Astrocyte (in vitro differentiated cells and primary cell): ENCODE measurements at regions not wholly inside any gene's neighbourhood (a gene's known extent, or its start where the extent isn't known, plus 50 kb on each side); places are given as distances from the start of the nearest gene placed in this dataset.

Experiments
- DNase-seq: peaks from one replicate; pipeline ENCODE4 v3.0.0-alpha.2; 2010; ENCODE audit warnings: low read depth
- FAIRE-seq: peaks from 2 replicates; lab custom pipeline; 2011; peaks lifted over from hg19 to GRCh38; lab: Jason Lieb, UNC
- H2AFZ ChIP-seq: 2 replicates; pipeline ENCODE4 v1.6.0; 2012; ENCODE audit warnings: low read depth, low read length, inconsistent platforms
- H3K27ac ChIP-seq: 2 replicates; pipeline ENCODE4 v1.5.1; 2011; ENCODE audit warnings: low read depth, low read length, inconsistent platforms
- H3K27me3 ChIP-seq: 2 replicates; pipeline ENCODE4 v1.6.0; 2011; ENCODE audit warnings: low read length, inconsistent platforms; ENCODE audit not compliant: insufficient read depth
- H3K36me3 ChIP-seq: 2 replicates; pipeline ENCODE4 v1.5.1; 2011; ENCODE audit warnings: low read length, inconsistent platforms; ENCODE audit not compliant: insufficient read depth
- H3K4me1 ChIP-seq: 2 replicates; pipeline ENCODE4 v1.5.1; 2011; ENCODE audit warnings: low read length, inconsistent platforms; ENCODE audit not compliant: insufficient read depth
- H3K4me2 ChIP-seq: 2 replicates; pipeline ENCODE4 v1.6.0; 2012; ENCODE audit warnings: low read length, inconsistent platforms
- H3K4me3 ChIP-seq: 2 replicates; pipeline ENCODE4 v1.5.1; 2011; ENCODE audit warnings: low read depth, mild to moderate bottlenecking, low read length, inconsistent platforms; ENCODE audit not compliant: insufficient read depth
- H3K79me2 ChIP-seq: 2 replicates; pipeline ENCODE4 v1.6.0; 2012; ENCODE audit warnings: mild to moderate bottlenecking, low read length, inconsistent platforms; ENCODE audit not compliant: insufficient read depth
- H3K9ac ChIP-seq: 2 replicates; pipeline ENCODE4 v1.6.0; 2012; ENCODE audit warnings: mild to moderate bottlenecking, low read length, inconsistent platforms
- H3K9me3 ChIP-seq: 2 replicates; pipeline ENCODE4 v1.5.1; 2012; ENCODE audit warnings: low read depth, mild to moderate bottlenecking, low read length, inconsistent platforms; ENCODE audit not compliant: insufficient read depth
- H4K20me1 ChIP-seq: 2 replicates; pipeline ENCODE4 v1.6.0; 2012; ENCODE audit warnings: low read length, inconsistent platforms; ENCODE audit not compliant: insufficient read depth
- H3K27ac Mint-ChIP-seq: one replicate; pipeline ENCODE4 v1.8.0; 2021; ENCODE audit warnings: mild to moderate bottlenecking, mixed read lengths; ENCODE audit not compliant: unreplicated experiment
- H3K27me3 Mint-ChIP-seq: one replicate; pipeline ENCODE4 v1.8.0; 2021; ENCODE audit warnings: low read depth, mixed read lengths; ENCODE audit not compliant: unreplicated experiment
- H3K36me3 Mint-ChIP-seq: one replicate; pipeline ENCODE4 v1.8.0; 2021; ENCODE audit warnings: low read depth, mixed read lengths; ENCODE audit not compliant: unreplicated experiment
- H3K4me1 Mint-ChIP-seq: one replicate; pipeline ENCODE4 v1.8.0; 2021; ENCODE audit warnings: low read depth, mixed read lengths; ENCODE audit not compliant: unreplicated experiment
- H3K4me3 Mint-ChIP-seq: one replicate; pipeline ENCODE4 v1.8.0; 2021; ENCODE audit warnings: mild to moderate bottlenecking, moderate library complexity, mixed read lengths; ENCODE audit not compliant: unreplicated experiment
- H3K9me3 Mint-ChIP-seq: one replicate; pipeline ENCODE4 v1.8.0; 2021; ENCODE audit warnings: mild to moderate bottlenecking, mixed read lengths; ENCODE audit not compliant: unreplicated experiment
- CTCF ChIP-seq: IDR thresholded peaks from 2 replicates; pipeline ENCODE4 v1.5.1; 2011; ENCODE audit warnings: low read depth, mild to moderate bottlenecking, inconsistent platforms, low read length, moderate library complexity; ENCODE audit not compliant: insufficient read depth
- EZH2 ChIP-seq: IDR thresholded peaks from 2 replicates; pipeline ENCODE4 v1.6.1; 2012; ENCODE audit warnings: mild to moderate bottlenecking, low read length, inconsistent platforms; ENCODE audit not compliant: insufficient read depth

GRCh38 chr4:13762130-13762529 lies 134.6 kb upstream of the BOD1L1 start:
- Histone ChIP-seq H3K9me3 (peaks cover 4% of the 10 kb centered on the region), H3K27me3 (no peaks in the 10 kb centered on the region), H3K79me2 (no peaks in the 10 kb centered on the region), H4K20me1 (no peaks in the 10 kb centered on the region), H3K4me3 (no peak overlapping the region), H2AFZ (no peak overlapping the region), H3K36me3 (no peaks in the 10 kb centered on the region), H3K4me1 (no peaks in the 10 kb centered on the region), H3K27ac (no peak overlapping the region), H3K9ac (no peak overlapping the region), H3K4me2 (no peak overlapping the region)
- Mint-ChIP-seq H3K36me3 (peaks cover 4% of the 10 kb centered on the region), H3K4me1 (no peaks in the 10 kb centered on the region), H3K9me3 (peaks cover 26% of the 10 kb centered on the region), H3K27ac (no peak overlapping the region), H3K4me3 (no peak overlapping the region), H3K27me3 (peaks cover 2% of the 10 kb centered on the region)
- FAIRE-seq: no peak
- TF ChIP-seq EZH2: no peak
- TF ChIP-seq CTCF: no peak
- DNase-seq: no peak

- Histone ChIP-seq H3K4me1 (no peaks in the 10 kb centered on the region), H3K27me3 (no peaks in the 10 kb centered on the region), H3K79me2 (no peaks in the 10 kb centered on the region), H3K9ac (no peak overlapping the region), H3K4me3 (no peak overlapping the region), H3K9me3 (no peaks in the 10 kb centered on the region), H3K4me2 (no peak overlapping the region), H4K20me1 (no peaks in the 10 kb centered on the region), H3K27ac (no peak overlapping the region), H2AFZ (no peak overlapping the region), H3K36me3 (no peaks in the 10 kb centered on the region)
- H3K27ac Mint-ChIP-seq: no peak overlapping the region
- TF ChIP-seq CTCF (no peak), EZH2 (no peak)
- FAIRE-seq: no peak
- peaks cover 1% of the 10 kb centered on the region for H3K36me3 Mint-ChIP-seq
- peaks cover 23% of the 10 kb centered on the region for H3K9me3 Mint-ChIP-seq
- no peak for DNase-seq
- no peak overlapping the region for H3K4me3 Mint-ChIP-seq
- no peaks in the 10 kb centered on the region for H3K4me1 Mint-ChIP-seq
- H3K27me3 Mint-ChIP-seq: peaks cover 2% of the 10 kb centered on the region
Measured at GRCh38 chr4:13763707-13764106, 136.2 kb upstream of the BOD1L1 start.

GRCh38 chr4:13765539-13765938 lies 138.0 kb upstream of the BOD1L1 start:
- no peak for TF ChIP-seq CTCF
- no peak for TF ChIP-seq EZH2
- Histone ChIP-seq H2AFZ (no peak overlapping the region), H3K27ac (no peak overlapping the region), H3K79me2 (no peaks in the 10 kb centered on the region), H3K9ac (no peak overlapping the region), H4K20me1 (no peaks in the 10 kb centered on the region), H3K27me3 (no peaks in the 10 kb centered on the region), H3K36me3 (no peaks in the 10 kb centered on the region), H3K4me1 (no peaks in the 10 kb centered on the region), H3K4me2 (no peak overlapping the region), H3K9me3 (no peaks in the 10 kb centered on the region), H3K4me3 (no peak overlapping the region)
- no peaks in the 10 kb centered on the region for H3K36me3 Mint-ChIP-seq
- peaks cover 12% of the 10 kb centered on the region for H3K9me3 Mint-ChIP-seq
- no peak for FAIRE-seq
- no peak overlapping the region for H3K27ac Mint-ChIP-seq
- H3K27me3 Mint-ChIP-seq: peaks cover 5% of the 10 kb centered on the region
- DNase-seq: no peak
- H3K4me3 Mint-ChIP-seq: no peak overlapping the region
- no peaks in the 10 kb centered on the region for H3K4me1 Mint-ChIP-seq
